Body of pancreas (tissue), 4 donors: ENCODE measurements at regions not wholly inside any gene's neighbourhood (a gene's known extent, or its start where the extent isn't known, plus 50 kb on each side); places are given as distances from the start of the nearest gene placed in this dataset.

Experiments
- CTCF ChIP-seq, 7 experiments: fragments of 450-650 bp in 4 of 7; fragments of 200-600 bp in 3 of 7; sonication (generic) in 3 of 7; IDR thresholded peaks; one replicate each; pipeline ENCODE4 v1.5.1; 2016 to 2019; ENCODE audit warnings: antibody characterized with exemption in 7 of 7
- POLR2A ChIP-seq, 3 donors: fragments of 450-650 bp; IDR thresholded peaks; one replicate each; pipeline ENCODE4 v1.6.1; 2016; ENCODE audit warnings: antibody characterized with exemption in 3 of 3, mild to moderate bottlenecking in 2 of 3

- no peak for TF ChIP-seq CTCF (IDR thresholded peaks at IDR 0.05)
- no peak for TF ChIP-seq POLR2A (IDR thresholded peaks at IDR 0.05)
Observed at GRCh38 chr1:65489481-65489880, 69.0 kb downstream of the LEPR start.
